GM18870 (cell line): ENCODE measurements at regions not wholly inside any gene's neighbourhood (a gene's known extent, or its start where the extent isn't known, plus 50 kb on each side); places are given as distances from the start of the nearest gene placed in this dataset.
"Not testable (repeated sequence)": the region's sequence is repeated elsewhere in the genome, so short reads cannot be mapped to it uniquely, and the experiment has no call there.

ENCODE experiments used
- ATAC-seq: cut with Tn5 transposase; IDR thresholded peaks from one replicate; pipeline ENCODE4 v1.9.1; 2021; ENCODE audit warnings: moderate library complexity; ENCODE audit not compliant: unreplicated experiment

DNA sequence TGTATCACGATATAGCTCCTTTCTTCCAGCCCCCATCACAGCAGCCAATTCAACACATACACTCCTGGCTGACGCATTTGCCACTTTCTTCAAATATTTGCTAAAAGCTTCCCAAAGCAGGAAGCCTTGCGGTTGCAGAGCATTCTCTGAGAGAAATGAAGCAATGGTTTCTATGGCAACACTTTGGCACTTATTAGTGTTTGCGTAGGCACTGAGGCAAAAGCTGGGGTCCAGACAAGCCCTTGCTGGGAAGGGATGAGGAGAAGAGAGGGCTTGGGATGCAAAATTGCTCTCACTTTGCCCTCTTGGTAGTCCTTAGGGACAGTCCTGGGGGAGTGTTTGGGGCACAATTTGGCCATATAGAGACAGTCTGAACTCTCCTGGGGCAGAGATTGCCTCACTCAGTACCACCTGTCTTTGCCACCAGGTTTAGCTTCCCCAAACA lies 55.0 kb upstream of the PAK3 start:
- no peak for ATAC-seq

DNA sequence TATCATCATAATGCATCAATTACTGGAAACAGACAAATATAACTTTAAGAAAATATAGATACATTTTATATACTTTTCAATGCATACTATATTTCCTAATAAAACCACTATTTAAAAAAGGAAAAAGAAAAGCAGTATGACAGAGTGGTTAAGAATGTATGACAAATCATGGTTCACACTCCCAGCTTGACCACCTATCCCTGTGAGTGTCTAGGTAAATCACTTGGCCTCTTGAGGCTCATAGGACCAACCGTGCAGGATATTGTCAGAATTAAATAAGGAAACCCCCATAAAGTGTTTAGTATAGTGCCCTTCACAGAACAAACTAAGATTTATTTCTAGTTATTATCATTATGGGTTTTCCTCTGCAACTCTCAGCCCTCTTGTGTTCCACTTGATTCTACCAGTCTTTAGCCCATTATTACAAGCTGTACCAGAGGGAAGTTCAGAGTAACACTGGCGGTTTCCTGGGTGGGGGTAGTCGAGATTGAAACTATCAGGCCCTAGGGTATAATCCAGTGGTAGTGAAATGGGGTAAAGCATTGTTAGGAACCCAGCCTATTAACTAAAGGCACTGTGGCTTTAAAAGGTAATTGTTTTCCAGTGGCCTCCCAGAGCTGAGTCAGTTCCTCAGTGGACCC lies 55.5 kb upstream of the PAK3 start:
- no peak for ATAC-seq

DNA sequence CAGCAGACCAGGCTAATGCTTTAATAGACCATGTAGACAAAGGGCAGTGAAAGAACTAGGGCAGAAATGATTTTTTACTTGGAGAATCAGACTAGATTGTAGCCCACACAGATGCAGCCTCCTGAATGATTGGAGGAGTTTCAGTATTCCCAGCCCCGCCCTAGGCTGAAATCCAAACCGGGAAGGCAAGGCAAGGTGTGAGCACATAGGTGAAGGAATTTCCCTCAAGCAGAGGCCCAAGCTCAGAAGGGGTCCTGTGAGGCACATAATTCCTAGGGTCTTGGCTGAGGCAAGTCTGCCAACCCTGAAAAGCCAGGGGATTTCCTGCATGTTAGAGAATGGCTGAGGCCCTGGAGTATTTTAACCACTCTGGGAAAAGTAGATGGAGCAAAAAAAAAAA lies 56.4 kb upstream of the PAK3 start:
- no peak for ATAC-seq

DNA sequence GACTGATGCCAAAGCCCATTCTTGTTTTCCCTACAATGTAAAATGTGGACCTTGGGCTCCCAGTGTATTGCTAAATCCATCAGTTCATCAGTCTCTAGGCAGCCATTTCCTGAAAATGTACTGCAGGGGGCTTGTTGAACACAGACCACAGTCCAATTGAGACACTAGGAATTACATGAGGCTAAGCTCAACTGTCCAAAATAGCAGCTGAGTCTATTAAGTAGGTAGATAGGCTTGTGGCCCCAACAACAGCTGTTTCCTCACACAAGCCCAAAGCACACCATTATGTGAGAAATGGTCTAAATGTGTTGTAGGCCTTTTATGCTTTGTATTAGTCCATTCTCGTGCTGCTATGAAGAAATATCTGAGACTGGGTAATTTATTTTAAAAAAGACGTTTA lies 60.0 kb upstream of the PAK3 start:
- no peak for ATAC-seq

DNA sequence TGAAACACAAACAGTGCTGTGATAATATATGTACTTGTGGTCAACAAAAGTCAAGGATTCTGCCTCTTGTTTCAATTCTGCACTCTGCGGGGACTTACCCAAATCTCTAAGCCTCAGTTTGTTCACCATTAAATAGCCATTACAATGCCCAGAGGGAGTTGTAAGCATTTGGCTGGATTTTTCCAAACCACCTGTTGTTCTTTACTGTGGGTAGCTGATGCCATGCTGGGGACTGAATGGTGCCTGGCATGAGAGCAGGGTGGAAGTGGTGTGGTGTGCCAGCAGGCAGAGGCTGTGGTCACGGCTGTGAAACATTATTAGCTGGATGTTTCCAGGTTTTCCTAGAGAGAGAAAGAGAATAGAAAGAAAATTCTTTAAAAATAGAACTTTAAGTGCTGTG lies 60.7 kb upstream of the PAK3 start:
- ATAC-seq: no peak

DNA sequence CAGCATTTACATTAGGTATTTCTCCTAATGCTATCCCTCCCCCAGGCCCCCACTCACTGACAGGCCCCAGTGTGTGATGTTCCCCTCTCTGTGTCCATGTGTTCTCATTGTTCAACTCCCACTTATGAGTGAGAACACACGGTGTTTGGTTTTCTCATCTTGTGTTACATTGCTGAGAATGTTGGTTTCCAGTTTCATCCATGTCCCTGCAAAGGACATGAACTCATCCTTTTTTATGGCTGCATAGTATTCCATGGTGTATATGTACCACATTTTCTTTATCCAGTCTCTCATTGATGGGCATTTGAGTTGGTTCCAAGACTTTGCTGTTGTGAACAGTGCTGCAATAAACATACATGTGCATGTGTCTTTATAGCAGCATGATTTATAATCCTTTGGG lies 73.0 kb upstream of the PAK3 start:
- not testable (repeated sequence) for ATAC-seq

DNA sequence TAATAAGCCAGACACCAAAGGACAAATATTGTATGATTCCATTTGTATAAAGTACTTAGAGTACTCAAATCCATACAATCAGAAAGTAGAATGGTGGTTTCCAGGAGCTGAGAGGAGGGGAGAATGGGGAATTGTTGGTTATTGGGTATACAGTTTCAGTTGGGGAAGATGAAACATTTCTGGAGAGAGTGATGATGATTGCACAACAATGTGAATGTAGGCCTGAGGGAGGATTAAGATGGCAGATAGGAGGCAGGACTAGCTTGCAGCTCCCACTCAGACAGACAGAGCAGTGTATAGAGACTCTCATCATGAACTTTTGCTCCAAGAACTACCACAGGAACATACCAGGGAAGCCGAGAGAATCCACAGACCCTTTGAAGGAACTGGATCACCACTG lies 75.7 kb upstream of the PAK3 start:
- ATAC-seq: no peak

DNA sequence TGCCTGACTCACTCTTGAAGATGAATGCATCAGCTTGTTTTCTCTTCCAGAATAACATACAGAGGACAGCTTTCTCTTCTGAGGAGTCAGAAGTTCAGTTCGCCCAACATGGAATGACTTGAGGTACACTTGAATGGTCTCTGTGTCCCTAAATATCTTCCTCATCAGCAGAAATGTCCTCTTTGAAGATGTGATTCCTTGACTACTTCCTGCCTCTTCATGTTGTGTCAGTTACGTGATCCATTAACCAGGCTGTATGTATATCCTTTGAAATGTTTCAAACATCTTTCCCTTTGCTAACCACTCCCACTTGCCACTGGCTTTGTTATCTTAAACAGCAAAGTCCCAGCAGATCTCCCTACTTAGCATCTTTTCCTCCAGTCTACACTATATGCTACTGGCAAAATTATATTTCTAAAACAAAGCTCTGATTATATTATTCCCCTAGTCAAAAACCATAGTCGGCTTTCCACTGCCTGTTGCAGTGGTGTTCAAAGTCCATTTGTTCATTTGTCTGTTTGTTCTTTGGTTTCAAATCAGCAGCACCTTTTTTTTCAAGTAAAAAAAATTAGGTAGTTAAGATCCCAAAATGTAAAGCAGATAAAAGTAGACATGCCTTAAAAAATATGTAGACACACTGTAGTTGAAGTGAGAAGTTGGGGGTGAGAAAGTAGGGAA lies 82.1 kb upstream of the PAK3 start:
- no peak for ATAC-seq

DNA sequence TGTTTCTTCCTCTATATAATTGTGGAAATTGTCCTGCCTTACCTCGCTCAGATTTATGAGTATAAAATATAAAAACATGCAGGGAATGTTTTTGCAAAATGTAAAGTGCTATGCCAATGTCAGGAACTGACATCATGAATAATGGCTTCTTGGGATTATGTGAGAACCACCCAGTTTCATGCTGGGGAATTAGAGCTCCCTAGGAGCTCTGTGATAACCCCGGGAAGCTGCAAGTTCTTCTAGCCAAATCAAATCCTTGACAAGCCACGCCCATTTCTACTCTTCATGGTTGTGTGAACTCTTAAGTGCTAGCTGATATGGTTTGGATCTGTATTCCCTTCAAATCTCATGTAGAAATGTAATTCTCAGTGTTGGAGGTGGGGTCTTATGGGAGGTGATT lies 85.9 kb upstream of the PAK3 start:
- no peak for ATAC-seq

DNA sequence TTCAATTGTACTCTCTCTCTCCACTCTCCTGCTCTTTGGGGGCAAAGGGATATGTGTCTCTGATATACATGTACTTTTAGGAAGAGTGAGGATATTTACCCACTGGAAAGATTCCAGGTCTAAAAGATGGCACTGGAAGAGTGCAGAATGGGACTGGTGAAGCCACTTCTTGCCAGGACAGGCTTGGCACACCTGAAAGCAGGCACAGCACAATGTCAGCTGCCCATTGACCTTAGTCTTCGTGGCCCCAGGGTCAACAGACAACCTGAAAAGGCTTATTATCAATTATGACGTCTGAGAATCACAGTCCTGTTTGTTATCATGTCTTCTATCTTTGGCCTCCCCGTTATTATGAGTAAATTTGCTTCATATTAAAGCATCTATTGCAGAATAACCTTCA lies 86.7 kb upstream of the PAK3 start:
- ATAC-seq: no peak

DNA sequence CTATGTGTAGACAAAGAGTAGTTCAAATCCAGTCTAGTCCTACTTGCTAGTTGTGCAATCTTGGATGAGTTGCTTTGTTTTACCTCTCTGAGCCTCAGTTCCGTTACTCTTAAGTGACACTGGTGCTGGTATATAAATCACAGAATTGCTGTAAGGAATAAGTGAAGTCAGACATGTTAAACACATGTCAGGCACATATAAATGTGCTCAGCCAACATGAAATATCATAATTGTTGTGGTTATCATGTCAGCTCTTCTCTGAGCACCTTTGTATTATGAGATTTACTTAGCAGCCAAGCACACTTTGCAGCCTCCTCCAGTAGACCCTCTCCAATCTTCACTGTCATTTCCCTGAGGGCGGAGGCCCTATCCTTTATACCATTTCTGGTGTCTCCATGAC lies 87.9 kb upstream of the PAK3 start:
- ATAC-seq: no peak

DNA sequence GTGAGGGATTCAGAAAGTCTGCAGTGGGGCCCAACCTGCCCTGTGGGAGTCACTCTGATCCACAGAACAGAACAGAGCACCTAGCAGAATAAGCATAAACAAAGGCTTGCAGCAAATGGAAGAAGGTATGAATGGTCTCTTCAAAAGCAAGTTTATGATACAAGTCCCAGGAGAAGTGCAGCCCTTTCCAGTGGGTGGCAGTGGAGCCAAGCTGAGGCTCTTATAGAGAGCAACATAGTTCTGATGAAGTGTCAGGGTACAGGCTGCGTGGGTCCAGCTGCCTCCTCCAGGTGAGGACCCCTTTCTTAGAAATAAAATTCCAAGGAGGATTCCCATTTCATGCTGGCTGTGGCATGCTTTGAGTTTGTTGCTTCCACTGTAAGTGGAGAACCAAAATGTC lies 88.8 kb upstream of the PAK3 start:
- ATAC-seq: no peak

DNA sequence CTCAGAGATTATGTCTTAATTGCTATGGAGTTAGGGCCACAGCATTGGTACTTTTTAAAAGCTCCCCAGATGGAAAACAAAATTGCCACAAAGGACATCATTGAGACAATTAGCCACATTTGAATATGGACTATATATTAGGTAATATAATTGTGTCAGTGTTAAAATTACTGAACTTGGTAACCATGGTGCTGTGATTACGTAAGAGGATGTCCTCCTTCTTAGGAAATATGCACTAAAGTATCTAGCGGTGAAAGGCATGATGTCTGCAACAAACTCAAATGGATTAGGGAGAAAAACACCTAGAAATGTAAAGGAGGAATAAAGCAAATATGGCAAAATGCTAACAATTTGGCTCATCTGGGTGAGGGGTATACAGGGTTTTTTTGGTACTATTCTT lies 89.9 kb upstream of the PAK3 start:
- ATAC-seq: no peak

DNA sequence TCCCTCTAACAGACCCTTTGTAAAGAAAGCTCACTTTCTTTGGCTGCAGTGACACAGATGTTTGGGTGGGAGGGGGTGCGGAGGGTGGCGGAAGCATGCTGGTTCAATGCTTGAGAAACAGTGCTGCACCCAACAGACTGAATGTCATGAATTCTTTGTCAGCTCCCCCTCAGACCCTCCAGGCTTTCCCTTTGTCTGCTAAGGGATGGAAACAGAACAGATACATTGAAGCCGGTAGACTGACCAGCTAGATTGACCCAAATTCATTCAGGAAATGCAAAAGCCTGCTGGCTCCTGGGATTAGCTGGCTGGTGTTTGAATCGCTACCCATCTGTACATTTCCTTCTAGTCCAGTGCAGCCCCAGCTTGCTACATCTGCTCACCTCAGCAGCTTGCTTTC lies 90.8 kb upstream of the PAK3 start:
- no peak for ATAC-seq

DNA sequence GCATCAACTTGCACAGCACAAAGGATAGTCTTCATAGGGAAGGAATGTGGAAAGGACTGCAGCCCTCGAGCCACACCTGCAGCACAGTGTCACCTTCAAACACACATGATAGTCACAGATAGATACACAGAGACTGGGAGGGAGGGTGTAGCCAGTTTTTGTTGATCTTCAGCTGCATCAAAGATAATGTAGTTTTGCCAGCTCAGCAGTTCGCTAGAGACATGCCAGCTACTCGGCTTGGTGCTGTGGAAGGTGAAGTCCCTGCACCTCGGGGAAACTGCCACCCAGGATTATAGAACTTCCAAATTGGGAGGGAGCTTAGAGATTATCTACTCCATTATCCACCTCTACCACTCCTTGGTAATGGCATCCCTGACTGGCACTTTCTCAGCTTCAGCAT lies 92.9 kb upstream of the PAK3 start:
- ATAC-seq: no peak

DNA sequence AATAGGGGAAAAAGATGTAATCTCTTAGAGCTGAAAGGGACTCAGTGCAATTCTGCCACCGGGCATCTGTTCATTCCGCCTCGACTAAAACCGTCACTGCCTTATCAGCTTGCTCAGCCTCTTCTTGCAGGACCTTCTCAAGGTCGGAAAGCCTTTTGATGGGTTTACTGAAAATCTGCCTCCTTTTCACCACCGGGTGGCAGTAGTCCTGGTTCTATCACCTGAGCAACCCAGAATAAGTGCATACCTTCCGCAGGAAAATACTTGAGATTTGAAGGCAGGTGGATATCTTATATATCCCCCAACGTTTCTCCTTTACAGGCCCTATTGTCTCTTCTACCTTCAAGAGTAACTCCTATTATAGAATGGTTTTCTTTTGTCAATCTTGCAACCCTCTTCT lies 103.4 kb upstream of the PAK3 start:
- no peak for ATAC-seq

DNA sequence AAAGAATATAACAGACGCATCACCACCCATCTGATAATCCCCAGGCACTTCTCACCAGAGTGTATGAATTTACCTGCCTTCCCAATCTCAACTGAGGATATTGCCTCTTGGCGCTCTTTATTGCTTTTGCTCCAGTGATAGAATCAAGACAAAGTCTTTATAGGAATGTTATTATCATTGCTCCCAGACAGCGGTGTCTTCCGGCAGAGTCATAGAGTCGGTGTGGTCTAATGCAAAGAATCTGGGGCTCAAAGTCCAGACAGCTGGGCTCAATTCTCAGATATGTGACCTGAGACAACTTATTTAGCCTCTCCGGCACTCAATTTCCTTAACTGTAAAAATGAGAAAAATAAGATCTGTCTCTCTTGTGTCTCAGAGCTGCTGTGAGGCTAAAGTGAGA lies 106.1 kb upstream of the PAK3 start:
- ATAC-seq: no peak

DNA sequence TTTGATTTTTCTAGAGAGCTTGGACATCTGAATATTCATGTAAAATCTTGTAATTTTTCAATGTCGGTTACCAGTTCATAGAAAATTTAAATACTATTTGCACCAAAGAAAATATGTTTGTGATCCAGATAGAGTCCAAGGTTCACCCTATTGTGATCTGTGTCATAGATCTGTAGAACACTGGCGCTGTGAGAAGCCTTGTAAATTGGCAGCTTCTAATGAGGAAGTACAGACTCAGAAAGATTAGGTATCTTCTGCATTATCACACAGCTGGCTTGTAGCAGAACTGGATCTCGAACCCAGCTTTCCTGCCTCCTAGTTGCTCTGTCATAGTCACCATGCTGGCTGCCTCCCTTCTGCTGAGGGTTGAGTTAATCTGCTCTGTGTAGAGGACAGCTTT lies 106.5 kb upstream of the PAK3 start:
- no peak for ATAC-seq

DNA sequence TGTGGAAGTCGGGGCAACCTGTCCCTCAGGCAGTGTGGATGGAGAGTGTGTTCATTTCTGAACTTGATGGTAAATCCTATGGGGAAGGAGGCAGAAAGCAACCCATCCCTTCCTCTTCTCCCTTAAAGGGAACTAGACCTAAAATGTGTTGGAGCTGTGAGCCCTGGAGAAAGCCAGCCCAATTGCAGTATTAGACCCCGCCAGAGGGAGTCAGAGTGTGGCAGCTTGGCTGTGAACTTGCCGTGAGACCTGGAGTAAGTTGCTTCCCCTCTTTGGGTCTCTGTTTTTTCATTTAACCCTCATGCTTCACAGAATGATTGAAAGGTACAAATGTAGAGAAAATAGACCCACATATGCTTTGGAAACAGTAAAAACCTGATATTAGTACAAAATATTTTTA lies 108.7 kb upstream of the PAK3 start:
- ATAC-seq: no peak

DNA sequence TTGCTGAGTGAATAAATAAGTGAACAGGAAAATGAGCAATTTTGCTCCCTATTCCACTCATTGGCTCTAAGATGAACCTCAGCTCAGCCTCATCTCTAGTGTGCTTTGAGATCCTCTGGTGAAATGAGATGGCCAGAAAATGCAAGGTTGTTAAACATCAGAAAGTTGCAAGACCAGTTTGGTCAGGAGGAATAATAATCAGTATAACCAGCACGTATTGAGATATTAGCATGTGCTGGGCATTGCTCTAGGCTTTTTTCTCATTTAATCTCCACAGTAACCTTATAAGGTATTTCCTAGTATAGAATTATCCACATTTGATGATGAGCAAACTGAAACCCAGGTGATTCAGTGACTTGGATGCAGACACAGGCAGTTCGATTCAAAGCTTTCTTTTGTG lies 110.5 kb upstream of the PAK3 start:
- ATAC-seq: no peak

DNA sequence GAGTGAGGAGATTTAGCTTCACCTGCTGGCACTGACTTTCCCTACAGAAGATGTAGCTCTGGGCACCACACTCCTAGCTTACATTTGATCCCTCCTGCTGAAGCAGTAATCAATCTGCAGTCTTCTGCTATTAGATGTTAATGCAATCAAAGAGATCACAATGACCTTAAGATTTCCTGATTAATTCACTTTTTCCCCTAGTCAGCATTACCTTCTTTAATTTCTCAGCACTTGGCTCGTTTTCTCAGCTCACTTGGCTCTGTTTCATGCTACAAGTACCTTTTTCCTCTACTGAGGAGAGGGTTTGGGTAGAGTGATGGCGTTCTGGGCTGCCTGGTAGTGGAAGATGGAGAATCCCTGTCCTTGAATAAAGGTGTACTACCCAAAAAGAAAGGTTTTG lies 113.0 kb upstream of the PAK3 start:
- ATAC-seq: no peak

DNA sequence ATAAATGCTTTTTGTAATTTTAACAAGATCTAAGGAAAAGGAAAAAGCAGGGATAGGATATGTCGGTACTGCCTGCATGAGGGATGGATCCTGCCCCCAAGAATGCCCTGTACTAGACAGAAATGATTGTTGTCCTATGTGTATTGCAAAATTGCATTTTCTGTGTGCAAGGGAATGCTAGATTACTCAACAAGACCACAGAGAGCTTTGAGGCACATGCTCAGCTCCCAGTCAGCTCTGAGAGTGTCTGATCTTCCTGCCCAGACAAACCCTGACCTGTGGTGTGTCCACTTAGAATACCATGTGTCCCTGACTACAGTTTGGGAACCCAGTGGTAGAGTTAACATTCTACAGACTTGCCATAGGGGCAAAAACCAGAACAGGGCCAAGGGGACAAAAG lies 129.2 kb upstream of the PAK3 start:
- ATAC-seq: no peak

DNA sequence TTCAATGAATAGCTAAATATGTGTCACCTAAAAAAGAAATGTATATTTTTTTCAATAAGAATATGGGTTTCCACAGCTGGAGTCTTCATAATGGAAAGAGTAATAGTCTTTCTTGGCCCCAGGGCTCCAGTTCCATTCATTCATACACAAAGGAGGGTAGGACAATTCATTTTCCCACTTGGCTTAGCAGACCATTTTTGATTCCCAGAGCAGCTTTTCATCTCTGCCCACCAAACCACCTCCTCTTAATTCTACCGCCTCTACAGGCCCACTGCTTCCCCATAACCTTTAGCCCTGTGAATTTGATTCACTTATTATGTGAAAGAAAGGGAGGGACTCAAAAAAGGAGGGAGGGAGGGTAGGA lies 129.9 kb upstream of the PAK3 start:
- ATAC-seq: no peak
